Mucosa of rectum (tissue), 2 donors: ENCODE measurements at regions not wholly inside any gene's neighbourhood (a gene's known extent, or its start where the extent isn't known, plus 50 kb on each side); places are given as distances from the start of the nearest gene placed in this dataset.
A peak's percentile ranks its signal among the peaks of the same experiment; 100 is the strongest.

Experiments
- H3K27ac ChIP-seq, 2 donors: one replicate each; pipeline ENCODE4 v1.7.0; 2013; ENCODE audit warnings: inconsistent platforms in 2 of 2, low read depth in 2 of 2, low read length in 2 of 2
- H3K27me3 ChIP-seq, 2 donors: one replicate each; pipeline ENCODE4 v1.7.0; 2013; ENCODE audit warnings: low read length in 2 of 2; ENCODE audit not compliant: control insufficient read depth in 2 of 2, insufficient read depth in 2 of 2
- H3K36me3 ChIP-seq, 2 donors: one replicate each; pipeline ENCODE4 v1.7.0; 2013; ENCODE audit warnings: low read length in 2 of 2; ENCODE audit not compliant: control insufficient read depth in 2 of 2, insufficient read depth in 2 of 2
- H3K4me1 ChIP-seq, 2 donors: one replicate each; pipeline ENCODE4 v1.7.0; 2013; ENCODE audit warnings: low read length in 2 of 2, mild to moderate bottlenecking in 1 of 2; ENCODE audit not compliant: control insufficient read depth in 2 of 2, insufficient read depth in 2 of 2
- H3K4me3 ChIP-seq, 2 donors: one replicate each; pipeline ENCODE4 v1.7.0; 2013; ENCODE audit warnings: low read length in 2 of 2
- H3K9ac ChIP-seq, 2 donors: one replicate each; pipeline ENCODE4 v1.7.0; 2013; ENCODE audit warnings: low read length in 2 of 2, low read depth in 1 of 2, mild to moderate bottlenecking in 1 of 2
- H3K9me3 ChIP-seq, 2 donors: one replicate each; pipeline ENCODE4 v1.7.0; 2013; ENCODE audit warnings: low read length in 2 of 2; ENCODE audit not compliant: control insufficient read depth in 2 of 2
- donor health status: healthy.
- donor health status: Normal muscosa, but diverticular disease.

DNA sequence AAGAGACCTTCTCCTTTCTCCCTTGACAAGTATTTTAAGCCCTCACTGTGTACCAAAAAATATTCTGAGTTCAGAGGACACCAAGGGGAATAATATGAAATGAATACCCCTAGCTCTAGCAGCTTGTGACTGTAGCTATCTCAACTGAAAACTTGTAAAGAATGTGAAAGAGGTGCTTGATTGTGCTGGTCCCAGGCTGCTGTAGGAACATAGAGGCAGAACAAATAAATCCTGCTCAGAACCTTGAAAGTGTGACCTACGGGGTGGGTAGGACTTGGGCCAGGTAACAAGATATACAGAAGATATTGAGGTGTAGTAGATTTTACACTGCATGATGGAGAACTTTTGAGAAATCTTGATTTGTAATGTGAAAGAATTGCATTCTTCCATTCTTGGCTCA, 606.8 kb downstream of the TOX3 start:
- Histone ChIP-seq H3K4me1 (no peaks in the 10 kb centered on the region), H3K27ac (no peak overlapping the region), H3K27me3 (no peaks in the 10 kb centered on the region), H3K4me3 (no peak overlapping the region), H3K9me3 (no peaks in the 10 kb centered on the region), H3K9ac (no peak overlapping the region), H3K36me3 (no peaks in the 10 kb centered on the region)

DNA sequence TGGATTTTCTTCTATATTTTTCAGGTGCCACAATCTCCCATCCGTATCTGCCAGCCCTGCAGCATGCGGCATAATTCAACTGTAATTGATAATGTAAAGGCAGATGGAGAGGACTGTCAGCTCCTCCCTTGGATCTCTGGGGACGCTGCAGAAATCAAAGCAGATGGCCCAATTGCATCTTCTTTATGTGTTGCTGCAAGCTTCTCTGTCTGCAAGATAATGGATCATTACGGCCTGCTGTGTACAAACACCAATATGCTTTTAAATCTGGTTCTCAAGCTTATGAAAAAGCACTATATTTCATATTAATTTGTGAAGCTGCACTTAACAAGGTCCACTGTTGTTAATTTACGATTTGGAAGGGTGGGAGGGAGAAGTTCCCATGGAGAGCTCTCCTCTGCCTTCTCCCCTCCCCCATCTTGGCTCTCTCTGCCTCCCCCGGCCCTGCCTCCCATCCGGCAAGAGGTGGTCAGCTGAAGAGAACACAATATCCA, 607.5 kb downstream of the TOX3 start:
- no peak overlapping the region for H3K27ac ChIP-seq
- no peak overlapping the region for H3K9ac ChIP-seq
- H3K4me1 ChIP-seq = no peaks in the 10 kb centered on the region
- no peaks in the 10 kb centered on the region for H3K36me3 ChIP-seq
- H3K9me3 ChIP-seq = no peaks in the 10 kb centered on the region
- no peaks in the 10 kb centered on the region for H3K27me3 ChIP-seq
- H3K4me3 ChIP-seq = no peak overlapping the region

DNA sequence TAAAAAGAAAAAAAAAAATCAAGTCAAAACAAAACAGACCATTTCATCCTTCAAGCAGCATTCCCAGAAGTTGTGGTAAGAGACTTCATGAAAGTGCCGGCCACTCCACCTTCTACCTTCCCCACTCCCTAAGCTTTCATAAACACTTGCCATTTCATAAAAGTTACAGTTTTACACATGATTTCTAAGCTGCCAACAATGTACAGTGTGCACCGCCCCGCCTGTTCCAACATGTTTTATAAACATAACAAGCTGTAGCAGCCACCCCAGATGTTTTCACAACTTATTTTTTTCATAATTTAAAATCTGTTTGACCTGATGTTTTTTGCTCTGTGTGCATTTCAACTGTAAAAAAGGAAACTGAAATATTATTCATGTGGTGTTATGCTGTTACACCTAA, 608.1 kb downstream of the TOX3 start:
- Histone ChIP-seq H3K4me3 (no peak overlapping the region), H3K9ac (no peak overlapping the region), H3K36me3 (no peaks in the 10 kb centered on the region), H3K4me1 (no peaks in the 10 kb centered on the region), H3K27ac (no peak overlapping the region), H3K9me3 (no peaks in the 10 kb centered on the region), H3K27me3 (no peaks in the 10 kb centered on the region)

DNA sequence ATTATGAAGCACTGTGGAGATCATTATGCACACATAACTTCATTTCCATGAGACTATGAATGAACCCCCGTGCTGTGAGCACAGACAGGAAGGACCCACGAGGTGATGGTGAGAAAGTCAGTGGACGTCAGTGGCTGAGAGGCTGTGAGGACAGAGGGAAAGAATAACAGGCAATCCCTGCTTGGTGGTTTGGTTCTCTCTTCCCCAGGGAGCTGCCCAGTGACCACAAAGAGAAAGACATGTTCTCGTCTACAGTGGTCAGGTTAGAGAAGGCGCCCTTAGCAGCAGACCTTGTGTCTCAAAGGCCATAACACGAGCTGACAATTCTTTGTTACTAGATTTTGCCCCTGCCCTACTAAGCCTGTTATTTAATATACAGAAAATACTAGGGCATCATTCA, 609.2 kb downstream of the TOX3 start:
- Histone ChIP-seq H3K9me3 (no peaks in the 10 kb centered on the region), H3K36me3 (no peaks in the 10 kb centered on the region), H3K4me1 (no peaks in the 10 kb centered on the region), H3K27ac (no peak overlapping the region), H3K9ac (no peak overlapping the region), H3K27me3 (no peaks in the 10 kb centered on the region), H3K4me3 (no peak overlapping the region)

DNA sequence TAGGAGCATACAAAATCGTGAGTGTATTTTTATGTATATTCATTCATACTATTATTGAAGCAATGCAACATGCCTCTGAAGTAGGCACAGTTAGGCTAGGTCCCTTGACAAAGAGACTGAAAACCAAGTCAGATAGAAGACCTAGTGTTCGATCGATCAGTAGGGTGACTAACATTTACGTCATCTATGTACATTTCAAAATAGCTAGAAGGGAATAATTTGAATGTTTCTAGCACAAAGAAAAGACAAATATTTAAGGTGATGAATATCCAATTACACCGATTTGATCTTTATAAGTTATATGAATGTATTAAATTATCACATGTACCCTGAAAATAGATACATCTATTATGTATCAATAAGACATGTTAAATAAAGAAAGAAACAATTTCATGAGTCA, 610.1 kb downstream of the TOX3 start:
- H3K27me3 ChIP-seq = no peaks in the 10 kb centered on the region
- no peaks in the 10 kb centered on the region for H3K9me3 ChIP-seq
- H3K4me1 ChIP-seq = no peaks in the 10 kb centered on the region
- no peak overlapping the region for H3K4me3 ChIP-seq
- H3K36me3 ChIP-seq = no peaks in the 10 kb centered on the region
- H3K9ac ChIP-seq = no peak overlapping the region
- H3K27ac ChIP-seq = no peak overlapping the region

DNA sequence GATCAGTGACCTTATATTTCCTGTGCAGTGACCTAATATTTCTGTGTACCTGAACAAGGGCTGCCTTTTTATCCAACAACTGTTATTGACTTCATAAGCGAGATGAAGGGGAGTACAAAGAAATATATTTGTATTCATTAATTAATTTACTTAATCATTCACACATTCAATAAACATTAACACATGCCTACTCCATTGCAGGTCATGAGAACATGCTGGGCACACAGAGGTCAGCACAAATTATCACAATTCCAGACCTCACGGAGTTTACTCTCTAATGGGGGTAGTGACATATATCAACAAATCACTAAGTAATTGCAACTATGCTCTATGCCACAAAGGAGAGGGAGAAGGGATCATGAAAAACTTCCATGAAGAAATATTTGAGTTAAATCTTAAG, 614.6 kb downstream of the TOX3 start:
- Histone ChIP-seq H3K27me3 (no peaks in the 10 kb centered on the region), H3K4me3 (no peak overlapping the region), H3K9me3 (no peaks in the 10 kb centered on the region), H3K27ac (no peak overlapping the region), H3K36me3 (no peaks in the 10 kb centered on the region), H3K9ac (no peak overlapping the region), H3K4me1 (no peaks in the 10 kb centered on the region)

DNA sequence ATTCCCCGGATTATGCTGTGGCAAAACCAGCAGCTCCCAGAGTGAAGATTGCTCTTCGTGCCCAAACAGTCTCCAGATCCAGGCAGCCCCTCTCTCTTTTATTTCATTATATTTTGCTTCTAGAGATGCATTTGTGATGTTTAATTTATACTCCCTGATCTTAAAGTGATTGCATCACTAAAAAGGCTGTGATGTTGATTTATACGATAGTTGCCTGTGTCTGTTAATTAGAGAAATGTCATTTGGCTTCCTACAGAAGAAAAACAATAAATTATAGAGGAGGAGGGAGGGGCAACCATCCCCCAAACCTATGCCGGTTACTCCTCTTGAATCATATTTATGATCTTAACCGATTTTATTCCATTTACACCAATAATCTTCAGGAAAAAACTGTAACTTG, 615.3 kb downstream of the TOX3 start:
- Histone ChIP-seq H3K27ac (no peak overlapping the region), H3K36me3 (no peaks in the 10 kb centered on the region), H3K9me3 (no peaks in the 10 kb centered on the region), H3K4me1 (no peaks in the 10 kb centered on the region), H3K27me3 (no peaks in the 10 kb centered on the region), H3K9ac (no peak overlapping the region), H3K4me3 (no peak overlapping the region)

DNA sequence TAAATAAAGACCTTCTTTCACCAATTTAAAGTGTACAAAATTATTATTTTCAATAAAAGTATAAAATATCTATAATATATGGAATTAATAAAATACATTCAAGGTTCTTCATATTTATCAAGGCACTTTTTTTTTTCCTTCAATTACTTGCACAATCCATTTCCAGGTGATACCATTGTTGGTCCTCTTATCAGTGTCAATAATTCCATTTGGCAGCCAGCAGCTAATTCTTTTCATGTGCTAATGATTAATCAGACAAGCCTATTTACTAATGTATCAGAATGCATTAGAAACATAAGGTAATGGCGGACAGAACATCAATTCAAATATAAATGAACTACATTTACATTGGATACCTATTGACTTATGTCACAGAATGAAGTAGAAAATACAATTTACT, 622.2 kb downstream of the TOX3 start:
- no peaks in the 10 kb centered on the region for H3K36me3 ChIP-seq
- no peak overlapping the region for H3K4me3 ChIP-seq
- H3K9ac ChIP-seq = no peak overlapping the region
- no peaks in the 10 kb centered on the region for H3K9me3 ChIP-seq
- no peaks in the 10 kb centered on the region for H3K4me1 ChIP-seq
- no peak overlapping the region for H3K27ac ChIP-seq
- no peaks in the 10 kb centered on the region for H3K27me3 ChIP-seq

DNA sequence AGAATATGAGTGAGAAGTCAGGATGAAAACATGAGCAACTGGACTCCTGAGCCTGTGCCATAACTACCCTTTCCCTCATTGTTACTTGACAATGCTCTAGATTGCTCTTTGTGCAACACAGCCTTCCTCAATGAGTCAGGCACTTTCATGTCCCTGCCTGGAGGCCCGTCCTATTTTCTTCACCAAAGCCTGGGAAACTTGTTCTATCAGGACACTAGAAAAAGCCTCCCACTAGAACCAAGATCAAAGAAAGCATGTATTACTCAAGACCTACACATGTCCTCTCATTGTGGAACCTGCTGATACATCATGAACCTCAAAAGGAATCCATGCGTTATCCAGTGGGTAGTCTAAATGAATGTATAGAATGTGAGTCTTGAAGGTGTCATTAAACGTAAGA, 624.5 kb downstream of the TOX3 start:
- no peak overlapping the region for H3K4me3 ChIP-seq
- no peak overlapping the region for H3K27ac ChIP-seq
- H3K9me3 ChIP-seq = no peaks in the 10 kb centered on the region
- no peaks in the 10 kb centered on the region for H3K36me3 ChIP-seq
- no peaks in the 10 kb centered on the region for H3K27me3 ChIP-seq
- no peak overlapping the region for H3K9ac ChIP-seq
- H3K4me1 ChIP-seq = no peaks in the 10 kb centered on the region

DNA sequence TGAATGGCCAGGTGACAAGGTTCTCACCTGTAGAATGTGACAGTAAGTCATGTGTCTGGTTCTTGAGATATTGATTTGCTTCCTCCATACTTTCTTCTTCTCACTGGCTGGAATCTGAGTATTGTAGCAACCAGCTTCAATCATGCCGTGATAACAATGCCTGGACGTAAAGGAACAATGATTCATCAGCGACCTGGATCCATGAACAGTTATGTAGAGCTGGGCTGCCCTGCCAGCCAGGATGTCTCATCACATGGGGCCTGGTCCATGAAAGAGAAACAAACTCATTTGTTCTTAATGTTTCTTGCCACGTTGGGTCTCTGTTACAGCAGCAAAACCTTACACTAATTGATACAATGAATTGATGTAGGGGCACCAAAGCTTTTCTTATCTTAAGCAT, 627.2 kb downstream of the TOX3 start:
- Histone ChIP-seq H3K27me3 (no peaks in the 10 kb centered on the region), H3K9ac (no peak overlapping the region), H3K4me1 (peaks cover 0 to 3% of the 10 kb centered on the region in 2 donors), H3K4me3 (no peak overlapping the region), H3K27ac (no peak overlapping the region), H3K36me3 (no peaks in the 10 kb centered on the region), H3K9me3 (no peaks in the 10 kb centered on the region)

DNA sequence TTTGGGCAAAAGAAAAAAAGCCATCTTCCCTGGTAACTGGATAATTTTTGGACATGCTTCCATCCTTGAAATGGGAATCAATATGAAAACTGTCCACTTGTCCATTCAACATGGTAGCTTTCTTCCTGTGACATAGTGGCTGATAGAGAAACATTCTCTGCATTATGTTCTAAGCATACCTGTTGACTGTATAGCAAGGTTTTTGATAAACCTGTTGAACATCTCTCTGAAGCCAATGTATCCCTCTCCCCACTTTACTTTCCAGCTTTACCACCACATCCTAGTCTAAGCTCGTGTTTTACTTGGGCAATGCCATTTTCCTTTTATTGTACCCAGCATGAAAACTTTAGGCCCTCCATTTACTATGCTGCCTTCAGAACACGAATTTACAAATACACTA, 630.1 kb downstream of the TOX3 start:
- Histone ChIP-seq H3K9me3 (no peaks in the 10 kb centered on the region), H3K36me3 (no peaks in the 10 kb centered on the region), H3K9ac (no peak overlapping the region), H3K4me1 (peaks cover 0 to 3% of the 10 kb centered on the region in 2 donors), H3K27me3 (no peaks in the 10 kb centered on the region), H3K27ac (peak overlapping the region; percentile 8 to 12), H3K4me3 (no peak overlapping the region)
